K562 (cell line): ENCODE measurements at regions not wholly inside any gene's neighbourhood (a gene's known extent, or its start where the extent isn't known, plus 50 kb on each side); places are given as distances from the start of the nearest gene placed in this dataset.

Experiments
- ATAC-seq: fragments of 200-7000 bp; cut with Tn5 transposase; 3 replicates; pipeline ENCODE4 v1.9.1; 2020; ENCODE audit warnings: moderate library complexity
- BruUV-seq: library from RNA; stranded (reverse); fragments of 400-500 nt; replicated peaks from 2 replicates; lab custom pipeline; 2021; lab: Mats Ljungman, UMichigan
- CTCF ChIA-PET: fragments of 300-600 bp; formaldehyde crosslinking; extraction: SDS; loops from one replicate; lab custom pipeline; 2021; ENCODE audit warnings: low intra/inter-chr PET ratio; lab: Yijun Ruan, JAX
- POLR2A ChIA-PET: fragments of 300-600, 350-650 bp; sonication (Branson Sonifier 250); formaldehyde crosslinking; extraction: SDS; loops from one replicate; lab custom pipeline; 2021; ENCODE audit warnings: antibody characterized with exemption, inconsistent platforms; lab: Yijun Ruan, JAX
- DNase-seq, 4 experiments: peaks; one replicate each; pipeline versions ENCODE4 v3.0.0 to v3.0.0-alpha.2; 2011 to 2018; ENCODE audit warnings: low spot score in 3 of 4, mixed read lengths in 3 of 4; ENCODE audit errors: extremely low read depth in 1 of 4
- FAIRE-seq: peaks from 2 replicates; lab custom pipeline; 2011; peaks lifted over from hg19 to GRCh38; lab: Jason Lieb, UNC
- H2AFZ ChIP-seq: 2 replicates; pipeline ENCODE4 v1.6.0; 2011; ENCODE audit warnings: low read depth, low read length, control low read depth, inconsistent platforms
- H3K27ac ChIP-seq: fragments of 200-600 bp; 3 replicates; pipeline ENCODE4 v1.8.0; 2011; ENCODE audit warnings: low read depth, mild to moderate bottlenecking, control low read depth, inconsistent platforms, low read length, moderate library complexity, mixed read lengths; ENCODE audit errors: extremely low read depth
- H3K27me3 ChIP-seq, 2 experiments: fragments of 300-600 bp in 1 of 2; 2 replicates in 1 of 2; 3 replicates in 1 of 2; pipeline versions ENCODE4 v1.6.0 to v1.8.0; 2011; ENCODE audit warnings: inconsistent platforms in 2 of 2, low read length in 2 of 2, mild to moderate bottlenecking in 1 of 2, mixed read lengths in 1 of 2, moderate library complexity in 1 of 2; ENCODE audit not compliant: control insufficient read depth in 2 of 2, insufficient read depth in 2 of 2
- H3K36me3 ChIP-seq: fragments of 300-600 bp; 3 replicates; pipeline ENCODE4 v1.8.0; 2011; ENCODE audit warnings: mild to moderate bottlenecking, low read length, inconsistent platforms; ENCODE audit not compliant: control insufficient read depth, insufficient read depth
- H3K4me1 ChIP-seq, 2 experiments: fragments of 200-600 bp in 1 of 2; replicated peaks in 1 of 2; 2 replicates in 1 of 2; 3 replicates in 1 of 2; pipeline versions ENCODE4 v1.5.1 to v1.8.0; 2011; ENCODE audit warnings: inconsistent platforms in 2 of 2, low read length in 2 of 2, mild to moderate bottlenecking in 1 of 2, mixed read lengths in 1 of 2, moderate library complexity in 1 of 2; ENCODE audit not compliant: control insufficient read depth in 2 of 2, insufficient read depth in 2 of 2
- H3K4me2 ChIP-seq: 2 replicates; pipeline ENCODE4 v1.6.1; 2011; ENCODE audit warnings: low read length, control low read depth, inconsistent platforms, mixed read lengths; ENCODE audit not compliant: insufficient read depth
- H3K4me3 ChIP-seq: fragments of 200-600 bp; sonication (generic), shearing (Covaris generic); 2 replicates; pipeline ENCODE4 v1.5.1; 2016; ENCODE audit warnings: control low read depth, inconsistent platforms
- H3K79me2 ChIP-seq: fragments of 200-600 bp; 3 replicates; pipeline ENCODE4 v1.8.0; 2011; ENCODE audit warnings: low read length, inconsistent platforms; ENCODE audit not compliant: control insufficient read depth, insufficient read depth
- H3K9ac ChIP-seq, 2 experiments: 2 replicates each; pipeline versions ENCODE4 v1.6.0 to v1.6.1; 2011; ENCODE audit warnings: low read depth in 2 of 2, low read length in 2 of 2, control low read depth in 1 of 2, inconsistent platforms in 1 of 2, mild to moderate bottlenecking in 1 of 2, mixed read lengths in 1 of 2; ENCODE audit not compliant: insufficient read depth in 1 of 2
- H3K9me1 ChIP-seq: one replicate; pipeline ENCODE4 v1.6.0; 2011; ENCODE audit warnings: inconsistent platforms, mild to moderate bottlenecking, low read length, moderate library complexity; ENCODE audit not compliant: control insufficient read depth, insufficient read depth
- H3K9me3 ChIP-seq: replicated peaks from 2 replicates; pipeline ENCODE4 v1.5.1; 2011; ENCODE audit warnings: low read depth, low read length, inconsistent platforms; ENCODE audit not compliant: control insufficient read depth, insufficient read depth
- H4K20me1 ChIP-seq: replicated peaks from 2 replicates; pipeline ENCODE4 v1.6.1; 2011; ENCODE audit warnings: low read length, inconsistent platforms, mixed read lengths; ENCODE audit not compliant: control insufficient read depth, insufficient read depth
- CHD4 ChIP-seq: fragments of 200-600 bp; sonication (generic); IDR thresholded peaks from 3 replicates; pipeline ENCODE4 v1.6.1; 2012; ENCODE audit warnings: low read depth, mild to moderate bottlenecking, mixed read lengths, low read length, inconsistent platforms; ENCODE audit not compliant: insufficient read depth, insufficient replicate concordance, poor library complexity, severe bottlenecking
- GATAD2A ChIP-seq: fragments of 450-650 bp; IDR thresholded peaks from 2 replicates; pipeline ENCODE4 v1.6.1; 2017
- MXD1 ChIP-seq: fragments of 250-450 bp; sonication (Bioruptor Pico); IDR thresholded peaks from 2 replicates; pipeline ENCODE4 v1.8.0; 2021; ENCODE audit warnings: borderline replicate concordance, mild to moderate bottlenecking, moderate library complexity; ENCODE audit not compliant: poor library complexity, severe bottlenecking
- MYBL2 ChIP-seq, 2 experiments: fragments of 450-650 bp in 1 of 2; sonication (generic) in 1 of 2; formaldehyde crosslinking in 1 of 2; IDR thresholded peaks; 2 replicates each; pipeline versions ENCODE4 v1.6.1 to v1.8.1; 2017 to 2022; ENCODE audit warnings: borderline replicate concordance in 1 of 2, inconsistent platforms in 1 of 2, low read depth in 1 of 2, mild to moderate bottlenecking in 1 of 2, missing genetic modification reagents in 1 of 2, moderate library complexity in 1 of 2
- NCOA4 ChIP-seq: fragments of 450-650 bp; IDR thresholded peaks from 2 replicates; pipeline ENCODE4 v1.6.1; 2018; ENCODE audit warnings: mild to moderate bottlenecking; ENCODE audit not compliant: partially characterized antibody
- NR2F6 ChIP-seq: fragments of 450-650 bp; formaldehyde crosslinking; IDR thresholded peaks from 2 replicates; pipeline ENCODE4 v1.4.0; 2020; ENCODE audit warnings: mild to moderate bottlenecking
- PML ChIP-seq: IDR thresholded peaks from 2 replicates; pipeline ENCODE4 v1.6.1; 2012; ENCODE audit warnings: low read length, inconsistent platforms
- RBBP5 ChIP-seq: fragments of 200-600 bp; sonication (generic); IDR thresholded peaks from 2 replicates; pipeline ENCODE4 v1.6.1; 2012; ENCODE audit warnings: borderline replicate concordance, mild to moderate bottlenecking, low read length, control low read depth, inconsistent platforms; ENCODE audit not compliant: insufficient read depth, poor library complexity, severe bottlenecking
- SIN3B ChIP-seq: fragments of 450-650 bp; IDR thresholded peaks from 2 replicates; pipeline ENCODE4 v1.6.1; 2017; ENCODE audit warnings: low read depth, mild to moderate bottlenecking, moderate library complexity
- SP1 ChIP-seq: sonication (generic); formaldehyde crosslinking; IDR thresholded peaks from 2 replicates; pipeline ENCODE4 v1.8.1; 2022; ENCODE audit warnings: mild to moderate bottlenecking, missing genetic modification reagents
- TCF15 ChIP-seq: fragments of 250-450 bp; sonication (Bioruptor Pico); IDR thresholded peaks from 2 replicates; pipeline ENCODE4 v1.8.0; 2022; ENCODE audit warnings: moderate library complexity, mild to moderate bottlenecking, inconsistent platforms
- ZFPM2 ChIP-seq: fragments of 250-450 bp; sonication (Bioruptor Pico); IDR thresholded peaks from 2 replicates; pipeline ENCODE4 v1.5.1; 2022; ENCODE audit warnings: mild to moderate bottlenecking
- ZNF197 ChIP-seq: fragments of 200-800 bp; sonication (Bioruptor generic); IDR thresholded peaks from 2 replicates; pipeline ENCODE4 v1.6.1; 2016; ENCODE audit warnings: low read depth, missing genetic modification characterization, missing compliant biosample characterization
- ZNF511 ChIP-seq: sonication (generic); formaldehyde crosslinking; IDR thresholded peaks from 2 replicates; pipeline ENCODE4 v1.8.0; 2022; ENCODE audit warnings: mild to moderate bottlenecking, missing genetic modification reagents
- ZNF584 ChIP-seq: fragments of 200-800 bp; sonication (Bioruptor generic); IDR thresholded peaks from 2 replicates; pipeline ENCODE4 v1.6.1; 2016; ENCODE audit warnings: low read depth, mild to moderate bottlenecking, missing genetic modification characterization, missing compliant biosample characterization
- WGBS: fragments of 100-300 bp; shearing (Covaris generic); methylation state at CpG from one replicate; pipeline ENCODE4 v1.1.6; 2016; ENCODE audit warnings: low coverage, mixed read lengths; ENCODE audit not compliant: insufficient coverage; ENCODE audit errors: missing lambda C conversion rate; 5-methylcytosine and 5-hydroxymethylcytosine counted together
- in situ Hi-C: fragments of 300-500 bp; cut with MboI; formaldehyde crosslinking; loops from 4 replicates; pipeline ENCODE4 v1.15.0; 2018; ENCODE audit warnings: inconsistent platforms, mixed read lengths
- intact Hi-C: fragments of 100-400 bp; cut with micrococcal nuclease; formaldehyde crosslinking; loops from 2 replicates; pipeline ENCODE4 v1.14.2; 2022

- Histone ChIP-seq H3K79me2 (no peaks in the 10 kb centered on the region), H3K4me1 (no peaks in the 10 kb centered on the region), H4K20me1 (no peaks in the 10 kb centered on the region), H3K9me1 (no peaks in the 10 kb centered on the region)
- no peak for DNase-seq
- in situ Hi-C loops: no loop called here
- TF ChIP-seq SP1 (CRISPR knock-in tag) (no peak), PML (no peak), MXD1 (CRISPR knock-in tag) (no peak)
- TF ChIP-seq, all 486 proteins: peak for 0
- Histone ChIP-seq H3K36me3 (no peaks in the 10 kb centered on the region), H3K9me3 (no peaks in the 10 kb centered on the region), H2AFZ (no peak overlapping the region), H3K9ac (no peak overlapping the region), H3K27me3 (no peaks in the 10 kb centered on the region), H3K4me2 (no peak overlapping the region), H3K4me3 (no peak overlapping the region), H3K27ac (no peak overlapping the region)
- POLR2A ChIA-PET: no interaction called here
- BruUV-seq: no TSS peak
- WGBS: 0% methylated on average over 4 of the region's 5 CpGs
- intact Hi-C loops: no loop called here
- CTCF ChIA-PET: no interaction called here
- no peak for ATAC-seq
- no peak for FAIRE-seq
These were observed 155.1 kb upstream of the NTRK2 start for GRCh38 chr9:84514421-84514820.

GRCh38 chr9:84517026-84517425 is 152.5 kb upstream of the NTRK2 start:
- H3K4me1 ChIP-seq: no peaks in the 10 kb centered on the region
- ChIA-PET POLR2A (no interaction called here), CTCF (no interaction called here)
- no peak for FAIRE-seq
- intact Hi-C loops: no loop called here
- no peaks in the 10 kb centered on the region for H3K27me3 ChIP-seq
- in situ Hi-C loops: no loop called here
- H3K9me1 ChIP-seq: no peaks in the 10 kb centered on the region
- H3K9me3 ChIP-seq: no peaks in the 10 kb centered on the region
- H3K36me3 ChIP-seq: no peaks in the 10 kb centered on the region
- H3K27ac ChIP-seq: no peak overlapping the region
- no peak overlapping the region for H2AFZ ChIP-seq
- H3K9ac ChIP-seq: no peak overlapping the region
- DNase-seq: no peak
- no peak overlapping the region for H3K4me3 ChIP-seq
- TF ChIP-seq ZNF197 (CRISPR knock-in tag) (no peak), TCF15 (CRISPR knock-in tag) (no peak), MYBL2 (IDR thresholded peaks at IDR 0.05; ENCODE audit: low read depth) (no peak), MYBL2 (CRISPR knock-in tag; IDR thresholded peaks at IDR 0.05; ENCODE audit: borderline replicate concordance) (no peak), ZNF511 (CRISPR knock-in tag) (no peak), SIN3B (no peak), CHD4 (no peak), NR2F6 (CRISPR knock-in tag) (no peak), ZNF584 (no peak), NCOA4 (no peak), ZFPM2 (no peak), GATAD2A (no peak), RBBP5 (no peak)
- WGBS: 0% methylated on average over 5 of the region's 5 CpGs
- ATAC-seq: no peak
- H3K79me2 ChIP-seq: no peaks in the 10 kb centered on the region
- H4K20me1 ChIP-seq: no peaks in the 10 kb centered on the region
- no TSS peak for BruUV-seq
- H3K4me2 ChIP-seq: no peak overlapping the region
